Endothelial cell of umbilical vein (primary cell): ENCODE measurements at regions not wholly inside any gene's neighbourhood (a gene's known extent, or its start where the extent isn't known, plus 50 kb on each side); places are given as distances from the start of the nearest gene placed in this dataset.

Source experiments
- BruUV-seq: library from RNA; stranded (reverse); fragments of 400-500 nt; replicated peaks from 2 replicates; lab custom pipeline; 2021; lab: Mats Ljungman, UMichigan
- CTCF ChIA-PET: fragments of 300-600, 350-600 bp; sonication (Branson Sonifier 250); formaldehyde crosslinking; loops from one replicate; lab custom pipeline; 2021; ENCODE audit warnings: antibody characterized with exemption, inconsistent platforms; lab: Charles Lee
- POLR2A ChIA-PET: fragments of 300-600, 350-600 bp; sonication (Branson Sonifier 250); formaldehyde crosslinking; loops from one replicate; lab custom pipeline; 2021; ENCODE audit warnings: antibody characterized with exemption, inconsistent platforms; lab: Charles Lee
- DNase-seq: peaks from one replicate; pipeline ENCODE4 v3.0.0-alpha.2; 2011; ENCODE audit warnings: low read depth, low spot score
- FAIRE-seq: peaks from 2 replicates; lab custom pipeline; 2011; peaks lifted over from hg19 to GRCh38; lab: Jason Lieb, UNC
- H2AFZ ChIP-seq: 2 replicates; pipeline ENCODE4 v1.6.0; 2012; ENCODE audit warnings: low read depth, low read length, control low read depth, inconsistent platforms
- H3K27ac ChIP-seq: 2 replicates; pipeline ENCODE4 v1.5.1; 2011; ENCODE audit warnings: low read depth, mild to moderate bottlenecking, control low read depth, low read length, moderate library complexity; ENCODE audit not compliant: insufficient read depth
- H3K27me3 ChIP-seq, 2 experiments: 2 replicates each; pipeline versions ENCODE4 v1.6.0 to v1.6.1; 2011; ENCODE audit warnings: low read length in 2 of 2, mixed read lengths in 1 of 2; ENCODE audit not compliant: control insufficient read depth in 2 of 2, insufficient read depth in 2 of 2
- H3K36me3 ChIP-seq, 2 experiments: 2 replicates in 1 of 2; 3 replicates in 1 of 2; pipeline ENCODE4 v1.5.1; 2011; ENCODE audit warnings: low read length in 2 of 2, mild to moderate bottlenecking in 1 of 2, moderate library complexity in 1 of 2; ENCODE audit not compliant: control insufficient read depth in 2 of 2, insufficient read depth in 2 of 2; ENCODE audit errors: extremely low read depth in 1 of 2
- H3K4me1 ChIP-seq: 3 replicates; pipeline ENCODE4 v1.5.1; 2011; ENCODE audit warnings: mild to moderate bottlenecking, low read length; ENCODE audit not compliant: control insufficient read depth, insufficient read depth; ENCODE audit errors: extremely low read depth
- H3K4me2 ChIP-seq: 2 replicates; pipeline ENCODE4 v1.6.1; 2011; ENCODE audit warnings: low read length, control low read depth, mixed read lengths; ENCODE audit not compliant: insufficient read depth
- H3K4me3 ChIP-seq, 3 experiments: fragments of 200-600 bp in 1 of 3; sonication (generic), shearing (Covaris generic) in 1 of 3; replicated peaks in 1 of 3; 2 replicates each; pipeline ENCODE4 v1.5.1; 2011 to 2016; ENCODE audit warnings: control low read depth in 3 of 3, low read length in 3 of 3, mild to moderate bottlenecking in 2 of 3, inconsistent platforms in 1 of 3, low read depth in 1 of 3, moderate library complexity in 1 of 3; ENCODE audit not compliant: insufficient read depth in 1 of 3
- H3K79me2 ChIP-seq: 2 replicates; pipeline ENCODE4 v1.6.0; 2012; ENCODE audit warnings: low read length, inconsistent platforms; ENCODE audit not compliant: control insufficient read depth, insufficient read depth
- H3K9ac ChIP-seq: replicated peaks from 2 replicates; pipeline ENCODE3; 2011; ENCODE audit warnings: low read length, control low read depth; ENCODE audit not compliant: insufficient read depth; ENCODE audit errors: extremely low read depth
- H3K9me1 ChIP-seq: replicated peaks from 3 replicates; pipeline ENCODE4 v1.6.0; 2011; ENCODE audit warnings: mild to moderate bottlenecking, low read length; ENCODE audit not compliant: control insufficient read depth, insufficient read depth; ENCODE audit errors: extremely low read depth
- H3K9me3 ChIP-seq: replicated peaks from 2 replicates; pipeline ENCODE4 v1.5.1; 2012; ENCODE audit warnings: low read length, inconsistent platforms; ENCODE audit not compliant: control insufficient read depth, insufficient read depth
- H4K20me1 ChIP-seq: replicated peaks from 2 replicates; pipeline ENCODE3; 2011; ENCODE audit warnings: mild to moderate bottlenecking, low read length; ENCODE audit not compliant: control insufficient read depth, insufficient read depth; ENCODE audit errors: extremely low read depth
- CTCF ChIP-seq, 2 donors: IDR thresholded peaks; 1 replicate in 1 of 2; 2 replicates in 1 of 2; pipeline ENCODE4 v1.5.1; 2011; ENCODE audit warnings: low read length in 2 of 2, mild to moderate bottlenecking in 2 of 2, moderate library complexity in 2 of 2, control low read depth in 1 of 2, inconsistent platforms in 1 of 2, low read depth in 1 of 2; ENCODE audit not compliant: insufficient read depth in 1 of 2; ENCODE audit errors: extremely low read depth in 1 of 2
- EZH2 ChIP-seq: IDR thresholded peaks from 2 replicates; pipeline ENCODE4 v1.6.1; 2012; ENCODE audit warnings: borderline replicate concordance, low read depth, mild to moderate bottlenecking, moderate library complexity, low read length, inconsistent platforms; ENCODE audit not compliant: severe bottlenecking
- FOS ChIP-seq: IDR thresholded peaks from 2 replicates; pipeline ENCODE4 v1.6.1; 2011; ENCODE audit warnings: mild to moderate bottlenecking, low read length, moderate library complexity, borderline replicate concordance; ENCODE audit not compliant: insufficient read depth
- GATA2 ChIP-seq: IDR thresholded peaks from 2 replicates; pipeline ENCODE4 v1.7.0; 2011; ENCODE audit warnings: low read depth, mild to moderate bottlenecking, moderate library complexity, mixed read lengths, low read length; ENCODE audit not compliant: insufficient read length, insufficient read depth
- JUN ChIP-seq: IDR thresholded peaks from 2 replicates; pipeline ENCODE4 v1.6.1; 2011; ENCODE audit warnings: borderline replicate concordance, low read depth; ENCODE audit not compliant: insufficient read length, insufficient read depth
- MAX ChIP-seq: IDR thresholded peaks from 2 replicates; pipeline ENCODE4 v1.6.1; 2011; ENCODE audit not compliant: insufficient read depth, insufficient read length
- MYC ChIP-seq: IDR thresholded peaks from one replicate; pipeline ENCODE4 v1.6.1; 2011; ENCODE audit warnings: mild to moderate bottlenecking, low read depth, low read length
- POLR2A ChIP-seq: IDR thresholded peaks from 2 replicates; pipeline ENCODE4 v1.6.1; 2012; ENCODE audit warnings: low read depth, mild to moderate bottlenecking, control low read depth, low read length
- POLR2AphosphoS5 ChIP-seq: IDR thresholded peaks from 2 replicates; pipeline ENCODE4 v1.6.1; 2012; ENCODE audit warnings: low read depth, mild to moderate bottlenecking, control low read depth, low read length, moderate library complexity; ENCODE audit not compliant: insufficient read depth
- dilution Hi-C: fragments of 300-500 bp; cut with MboI; formaldehyde crosslinking; loops from one replicate; pipeline ENCODE4 v1.15.0; 2019; ENCODE audit warnings: low sequenced_read_pairs; ENCODE audit not compliant: extremely low pct_ligation_motif_present
- intact Hi-C: fragments of 100-400 bp; cut with micrococcal nuclease; formaldehyde crosslinking; loops from one replicate; pipeline ENCODE4 v1.10.0; 2022

GRCh38 chr15:93213281-93213680 lies 124.3 kb upstream of the RGMA start:
- TF ChIP-seq POLR2A (no peak), FOS (no peak), POLR2AphosphoS5 (no peak), JUN (no peak), MYC (no peak), GATA2 (no peak), CTCF (IDR thresholded peaks at IDR 0.05; ENCODE audit: extremely low read depth in 1 of 2, insufficient read depth in 1 of 2, low read depth in 1 of 2, low read length in 2 of 2) (no peak), EZH2 (no peak), MAX (no peak)
- DNase-seq (no peak), FAIRE-seq (no peak)
- Histone ChIP-seq H3K79me2 (no peaks in the 10 kb centered on the region), H4K20me1 (no peaks in the 10 kb centered on the region), H3K4me1 (no peaks in the 10 kb centered on the region), H3K9ac (no peak overlapping the region), H2AFZ (no peak overlapping the region), H3K27ac (no peak overlapping the region), H3K4me3 (no peak overlapping the region), H3K4me2 (no peak overlapping the region), H3K36me3 (no peaks in the 10 kb centered on the region), H3K27me3 (no peaks in the 10 kb centered on the region), H3K9me3 (no peaks in the 10 kb centered on the region), H3K9me1 (no peaks in the 10 kb centered on the region)
- ChIA-PET POLR2A (no interaction called here), CTCF (no interaction called here)
- no TSS peak for BruUV-seq
- dilution Hi-C loops, result no loop called here
- intact Hi-C loops, result no loop called here
